B cell (primary cell): ENCODE measurements at regions not wholly inside any gene's neighbourhood (a gene's known extent, or its start where the extent isn't known, plus 50 kb on each side); places are given as distances from the start of the nearest gene placed in this dataset.

Experiments
- ATAC-seq: fragments of 200-7000 bp; cut with Tn5 transposase; one replicate; pipeline ENCODE4 v1.10.0; 2021; ENCODE audit warnings: low read depth, mild to moderate bottlenecking, moderate number of reproducible peaks, moderate library complexity
- CTCF ChIA-PET: fragments of 350-600 bp; sonication (Branson Sonifier 250); formaldehyde crosslinking; loops from one replicate; lab custom pipeline; 2021; ENCODE audit warnings: antibody characterized with exemption, inconsistent platforms; lab: Charles Lee
- POLR2A ChIA-PET: fragments of 350-600 bp; sonication (Branson Sonifier 250); formaldehyde crosslinking; loops from one replicate; lab custom pipeline; 2021; ENCODE audit warnings: antibody characterized with exemption; lab: Charles Lee
- DNase-seq: peaks from one replicate; pipeline ENCODE4 v3.0.0; 2013
- H2AFZ ChIP-seq: 2 replicates; pipeline ENCODE4 v1.6.1; 2012; ENCODE audit warnings: mild to moderate bottlenecking, low read depth, low read length; ENCODE audit not compliant: insufficient read depth, poor library complexity, severe bottlenecking
- H3K27ac ChIP-seq, 2 donors: 1 replicate in 1 of 2; 2 replicates in 1 of 2; pipeline ENCODE4 v1.5.1; 2012 to 2013; ENCODE audit warnings: low read length in 2 of 2, mild to moderate bottlenecking in 2 of 2, moderate library complexity in 1 of 2
- H3K27me3 ChIP-seq, 4 experiments: fragments of 200-600 bp in 1 of 4; sonication (generic) in 1 of 4; replicated peaks in 1 of 4; 1 replicate in 2 of 4; 2 replicates in 2 of 4; pipeline versions ENCODE4 v1.6.1 to v1.7.0; 2013 to 2016; ENCODE audit warnings: low read length in 3 of 4, mild to moderate bottlenecking in 2 of 4, mixed read lengths in 1 of 4, moderate library complexity in 1 of 4; ENCODE audit not compliant: insufficient read depth in 4 of 4, control insufficient read depth in 3 of 4; ENCODE audit errors: control extremely low read depth in 1 of 4
- H3K36me3 ChIP-seq, 2 experiments: replicated peaks in 1 of 2; 1 replicate in 1 of 2; 2 replicates in 1 of 2; pipeline versions ENCODE4 v1.6.1 to v1.7.1; 2013; ENCODE audit warnings: low read length in 1 of 2; ENCODE audit not compliant: insufficient read depth in 2 of 2, control insufficient read depth in 1 of 2; ENCODE audit errors: control extremely low read depth in 1 of 2, extremely low read depth in 1 of 2
- H3K4me1 ChIP-seq, 2 donors: fragments of 200-600 bp in 1 of 2; sonication (generic) in 1 of 2; 1 replicate in 1 of 2; 2 replicates in 1 of 2; pipeline versions ENCODE4 v1.5.1 to v1.6.1; 2013 to 2017; ENCODE audit warnings: low read length in 2 of 2; ENCODE audit not compliant: control insufficient read depth in 2 of 2, insufficient read depth in 2 of 2
- H3K4me2 ChIP-seq: replicated peaks from 2 replicates; pipeline ENCODE3; 2012; ENCODE audit warnings: mild to moderate bottlenecking, low read depth, low read length; ENCODE audit not compliant: poor library complexity, severe bottlenecking
- H3K4me3 ChIP-seq, 5 experiments: fragments of 200-600 bp in 1 of 5; sonication (generic) in 1 of 5; 1 replicate in 3 of 5; 2 replicates in 2 of 5; pipeline versions ENCODE4 v1.5.1 to v1.7.0; 2011 to 2016; ENCODE audit warnings: low read length in 4 of 5, mild to moderate bottlenecking in 4 of 5, low read depth in 2 of 5, control low read depth in 1 of 5, moderate library complexity in 1 of 5; ENCODE audit not compliant: insufficient read depth in 1 of 5; ENCODE audit errors: control extremely low read depth in 1 of 5, extremely low read depth in 1 of 5
- H3K79me2 ChIP-seq: fragments of 200-600 bp; sonication (generic); one replicate; pipeline ENCODE4 v1.6.0; 2016; ENCODE audit warnings: low read length; ENCODE audit not compliant: control insufficient read depth, insufficient read depth
- H3K9ac ChIP-seq: fragments of 200-600 bp; sonication (generic); 2 replicates; pipeline ENCODE4 v1.6.1; 2017; ENCODE audit warnings: mild to moderate bottlenecking, low read length, moderate library complexity
- H3K9me3 ChIP-seq, 3 donors: one replicate each; pipeline versions ENCODE4 v1.6.1 to v1.7.1; 2013; ENCODE audit warnings: low read length in 2 of 3; ENCODE audit not compliant: control insufficient read depth in 2 of 3, insufficient read depth in 1 of 3; ENCODE audit errors: control extremely low read depth in 1 of 3
- H4K20me1 ChIP-seq: 2 replicates; pipeline ENCODE4 v1.6.0; 2012; ENCODE audit warnings: mild to moderate bottlenecking, low read length; ENCODE audit not compliant: insufficient read depth, control insufficient read depth, poor library complexity, severe bottlenecking
- H3K27ac Mint-ChIP-seq: one replicate; pipeline ENCODE4 v1.8.0; 2021; ENCODE audit warnings: mixed read lengths
- H3K27me3 Mint-ChIP-seq: one replicate; pipeline ENCODE4 v1.8.0; 2021; ENCODE audit warnings: mixed read lengths
- H3K4me1 Mint-ChIP-seq: one replicate; pipeline ENCODE4 v1.8.0; 2021; ENCODE audit warnings: mixed read lengths
- H3K4me3 Mint-ChIP-seq: one replicate; pipeline ENCODE4 v1.8.0; 2021; ENCODE audit warnings: mixed read lengths
- H3K9me3 Mint-ChIP-seq: one replicate; pipeline ENCODE4 v1.8.0; 2022; ENCODE audit warnings: mixed read lengths; ENCODE audit not compliant: insufficient read depth
- CTCF ChIP-seq: fragments of 200-600 bp; IDR thresholded peaks from one replicate; pipeline ENCODE4 v1.8.0; 2022; ENCODE audit warnings: antibody characterized with exemption, mild to moderate bottlenecking
- EZH2 ChIP-seq: IDR thresholded peaks from 2 replicates; pipeline ENCODE4 v1.6.1; 2012; ENCODE audit warnings: borderline replicate concordance, low read depth, mild to moderate bottlenecking, moderate library complexity, low read length; ENCODE audit not compliant: insufficient read depth, poor library complexity, severe bottlenecking
- WGBS: methylation state at CpG from one replicate; pipeline ENCODE4 v1.1.5; 2013; ENCODE audit warnings: missing lambda C conversion rate; ENCODE audit not compliant: insufficient coverage; 5-methylcytosine and 5-hydroxymethylcytosine counted together
- intact Hi-C: fragments of 100-400 bp; cut with micrococcal nuclease; formaldehyde crosslinking; loops from one replicate; pipeline ENCODE4 v1.10.0; 2022

- Histone ChIP-seq H3K79me2 (no peaks in the 10 kb centered on the region), H3K9ac (no peak overlapping the region), H3K4me1 (no peaks in the 10 kb centered on the region), H3K9me3 (peaks cover 0 to 12% (median 0%) of the 10 kb centered on the region in 3 donors), H3K27me3 (peaks cover 0 to 6% (median 0%) of the 10 kb centered on the region in 4 experiments), H3K36me3 (no peaks in the 10 kb centered on the region), H2AFZ (no peak overlapping the region), H3K4me3 (no peak overlapping the region), H3K27ac (no peak overlapping the region), H3K4me2 (no peak overlapping the region), H4K20me1 (no peaks in the 10 kb centered on the region)
- Mint-ChIP-seq H3K27me3 (peaks cover 13% of the 10 kb centered on the region), H3K27ac (no peak overlapping the region), H3K4me1 (no peaks in the 10 kb centered on the region), H3K9me3 (no peaks in the 10 kb centered on the region), H3K4me3 (no peak overlapping the region)
- TF ChIP-seq CTCF, result no peak
- no peak for ATAC-seq
- DNase-seq, result no peak
- WGBS, result 97% methylated on average over 5 of the region's 23 CpGs
- POLR2A ChIA-PET, result no interaction called here
- intact Hi-C loops, result no loop called here
- CTCF ChIA-PET, result no interaction called here
These were observed 98.0 kb downstream of the TTLL2 start for GRCh38 chr6:167422934-167423333.

GRCh38 chr6:167424060-167424673 lies 99.3 kb downstream of the TTLL2 start:
- Histone ChIP-seq H3K4me1 (no peaks in the 10 kb centered on the region), H2AFZ (no peak overlapping the region), H3K27ac (no peak overlapping the region), H4K20me1 (no peaks in the 10 kb centered on the region), H3K4me3 (no peak overlapping the region), H3K4me2 (no peak overlapping the region), H3K27me3 (peaks cover 0 to 6% (median 0%) of the 10 kb centered on the region in 4 experiments), H3K79me2 (no peaks in the 10 kb centered on the region), H3K36me3 (no peaks in the 10 kb centered on the region), H3K9me3 (peaks cover 0 to 12% (median 0%) of the 10 kb centered on the region in 3 donors), H3K9ac (no peak overlapping the region)
- Mint-ChIP-seq H3K4me3 (no peak overlapping the region), H3K4me1 (no peaks in the 10 kb centered on the region), H3K9me3 (no peaks in the 10 kb centered on the region), H3K27me3 (peaks cover 16% of the 10 kb centered on the region), H3K27ac (no peak overlapping the region)
- intact Hi-C loops, result no loop called here
- 92% methylated on average over 17 of the region's 22 CpGs for WGBS
- DNase-seq (no peak), ATAC-seq (no peak)
- no peak for TF ChIP-seq EZH2
- no peak for TF ChIP-seq CTCF
- POLR2A ChIA-PET, result no interaction called here
- CTCF ChIA-PET, result no interaction called here
